OCI-LY1 (cell line): ENCODE measurements at regions not wholly inside any gene's neighbourhood (a gene's known extent, or its start where the extent isn't known, plus 50 kb on each side); places are given as distances from the start of the nearest gene placed in this dataset.
"Not testable (repeated sequence)": the region's sequence is repeated elsewhere in the genome, so short reads cannot be mapped to it uniquely, and the experiment has no call there.

Experiments
- H2AFZ ChIP-seq: fragments of 200-600 bp; sonication (generic), shearing (Covaris generic); 2 replicates; pipeline ENCODE4 v1.6.0; 2014; ENCODE audit warnings: antibody characterized with exemption, mild to moderate bottlenecking, low read length
- H3F3A ChIP-seq: fragments of 200-600 bp; sonication (generic), shearing (Covaris generic); 2 replicates; pipeline ENCODE4 v1.6.0; 2014; ENCODE audit warnings: mild to moderate bottlenecking, antibody characterized with exemption, low read length, moderate library complexity; ENCODE audit not compliant: insufficient read depth
- H3K27ac ChIP-seq: fragments of 200-600 bp; sonication (generic); 2 replicates; pipeline ENCODE4 v1.5.1; 2014; ENCODE audit warnings: low read length, mixed run types, mild to moderate bottlenecking, low read depth; ENCODE audit not compliant: poor library complexity, severe bottlenecking
- H3K27me3 ChIP-seq: fragments of 200-600 bp; sonication (generic); 2 replicates; pipeline ENCODE4 v1.6.0; 2014; ENCODE audit warnings: antibody characterized with exemption, mild to moderate bottlenecking, low read length, moderate library complexity; ENCODE audit not compliant: insufficient read depth
- H3K36me3 ChIP-seq: fragments of 200-600 bp; sonication (generic); 2 replicates; pipeline ENCODE4 v1.6.1; 2014; ENCODE audit warnings: mild to moderate bottlenecking, antibody characterized with exemption, low read length, moderate library complexity, mixed read lengths; ENCODE audit not compliant: insufficient read depth
- H3K4me1 ChIP-seq: fragments of 200-600 bp; sonication (generic); 2 replicates; pipeline ENCODE4 v1.5.1; 2014; ENCODE audit warnings: mild to moderate bottlenecking, low read length, moderate library complexity; ENCODE audit not compliant: insufficient read depth, severe bottlenecking
- H3K4me2 ChIP-seq: fragments of 200-600 bp; sonication (generic), shearing (Covaris generic); 2 replicates; pipeline ENCODE4 v1.6.1; 2014; ENCODE audit warnings: low read length
- H3K4me3 ChIP-seq: fragments of 200-600 bp; sonication (generic); 2 replicates; pipeline ENCODE4 v1.5.1; 2014; ENCODE audit warnings: low read length, low read depth, mild to moderate bottlenecking, mixed read lengths; ENCODE audit not compliant: poor library complexity, severe bottlenecking
- H3K79me2 ChIP-seq: fragments of 200-600 bp; shearing (Covaris generic); 2 replicates; pipeline ENCODE4 v1.6.1; 2016; ENCODE audit warnings: mixed run types, low read length, mixed read lengths; ENCODE audit not compliant: insufficient read depth
- H3K9ac ChIP-seq: fragments of 200-600 bp; sonication (generic), shearing (Covaris generic); 2 replicates; pipeline ENCODE4 v1.6.1; 2014; ENCODE audit warnings: mild to moderate bottlenecking, low read length, mixed read lengths
- H3K9me2 ChIP-seq: fragments of 200-600 bp; sonication (generic), shearing (Covaris generic); 2 replicates; pipeline ENCODE4 v1.6.1; 2014; ENCODE audit warnings: low read depth, mild to moderate bottlenecking, low read length, mixed read lengths
- H3K9me3 ChIP-seq: fragments of 200-600 bp; shearing (Covaris generic); 2 replicates; pipeline ENCODE4 v1.6.1; 2014; ENCODE audit warnings: low read length, mixed read lengths
- H4K20me1 ChIP-seq: fragments of 200-600 bp; sonication (generic), shearing (Covaris generic); 2 replicates; pipeline ENCODE4 v1.6.0; 2016; ENCODE audit warnings: mild to moderate bottlenecking, low read length; ENCODE audit not compliant: insufficient read depth
- EZH2 ChIP-seq: fragments of 200-600 bp; sonication (generic), shearing (Covaris generic); IDR thresholded peaks from 2 replicates; pipeline ENCODE4 v1.8.0; 2017; ENCODE audit warnings: borderline replicate concordance, mixed run types, mild to moderate bottlenecking, antibody characterized with exemption, low read length, moderate library complexity, mixed read lengths
- TF ChIP-seq, protein P1 (sequence below): fragments of 200-600 bp; sonication (generic), shearing (Covaris generic); IDR thresholded peaks from 2 replicates; pipeline ENCODE4 v1.5.1; 2017; ENCODE audit warnings: mild to moderate bottlenecking, antibody characterized with exemption, low read length, moderate library complexity, mixed read lengths

DNA sequence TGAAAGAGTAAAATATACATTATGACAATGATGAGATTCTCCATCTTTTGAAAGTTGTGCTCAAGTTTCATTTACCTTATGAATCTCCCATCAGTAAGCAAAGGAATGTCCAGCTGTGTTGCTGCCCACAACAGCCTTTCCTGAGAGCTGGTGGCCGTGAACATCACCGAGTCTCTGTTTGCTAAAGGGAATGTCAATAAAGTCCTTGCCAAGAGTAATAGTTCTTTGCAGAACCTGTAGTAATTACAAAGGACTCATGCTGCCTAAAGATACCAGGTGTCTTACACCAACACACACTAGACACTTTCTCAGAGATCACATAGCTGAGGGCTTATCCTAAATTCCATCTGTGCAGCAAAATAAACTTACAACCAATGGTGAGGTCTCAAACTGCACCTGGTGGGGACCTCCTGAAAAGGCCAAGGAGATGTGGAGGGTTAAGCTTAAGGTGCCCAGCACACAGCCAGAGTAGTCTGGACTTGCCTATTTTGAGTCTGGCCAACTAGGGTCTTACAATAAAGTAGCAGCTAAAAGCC, 111.1 kb upstream of the DAPK1 start:
- no peak overlapping the region for H3K27ac ChIP-seq
- no peak overlapping the region for H3K9ac ChIP-seq
- no peaks in the 10 kb centered on the region for H3K36me3 ChIP-seq
- no peaks in the 10 kb centered on the region for H4K20me1 ChIP-seq
- TF ChIP-seq, protein P1, sequence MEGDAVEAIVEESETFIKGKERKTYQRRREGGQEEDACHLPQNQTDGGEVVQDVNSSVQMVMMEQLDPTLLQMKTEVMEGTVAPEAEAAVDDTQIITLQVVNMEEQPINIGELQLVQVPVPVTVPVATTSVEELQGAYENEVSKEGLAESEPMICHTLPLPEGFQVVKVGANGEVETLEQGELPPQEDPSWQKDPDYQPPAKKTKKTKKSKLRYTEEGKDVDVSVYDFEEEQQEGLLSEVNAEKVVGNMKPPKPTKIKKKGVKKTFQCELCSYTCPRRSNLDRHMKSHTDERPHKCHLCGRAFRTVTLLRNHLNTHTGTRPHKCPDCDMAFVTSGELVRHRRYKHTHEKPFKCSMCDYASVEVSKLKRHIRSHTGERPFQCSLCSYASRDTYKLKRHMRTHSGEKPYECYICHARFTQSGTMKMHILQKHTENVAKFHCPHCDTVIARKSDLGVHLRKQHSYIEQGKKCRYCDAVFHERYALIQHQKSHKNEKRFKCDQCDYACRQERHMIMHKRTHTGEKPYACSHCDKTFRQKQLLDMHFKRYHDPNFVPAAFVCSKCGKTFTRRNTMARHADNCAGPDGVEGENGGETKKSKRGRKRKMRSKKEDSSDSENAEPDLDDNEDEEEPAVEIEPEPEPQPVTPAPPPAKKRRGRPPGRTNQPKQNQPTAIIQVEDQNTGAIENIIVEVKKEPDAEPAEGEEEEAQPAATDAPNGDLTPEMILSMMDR, result no peak
- no peak for TF ChIP-seq EZH2
- H3K27me3 ChIP-seq, result 0 out of 2 replicates have a peak, but pooled peaks cover 4% of the 10 kb centered on the region
- H3K79me2 ChIP-seq, result no peaks in the 10 kb centered on the region
- no peak overlapping the region for H3K4me3 ChIP-seq
- no peaks in the 10 kb centered on the region for H3K4me1 ChIP-seq
- no peak overlapping the region for H2AFZ ChIP-seq
- H3K9me2 ChIP-seq, result no peaks in the 10 kb centered on the region
- no peak overlapping the region for H3K4me2 ChIP-seq
- H3K9me3 ChIP-seq, result no peaks in the 10 kb centered on the region
- H3F3A ChIP-seq, result no peaks in the 10 kb centered on the region

GRCh38 chr9:87387351-87388011, 110.2 kb upstream of the DAPK1 start:
- no peaks in the 10 kb centered on the region for H3K36me3 ChIP-seq
- H3K4me3 ChIP-seq, result no peak overlapping the region
- H3K9ac ChIP-seq, result no peak overlapping the region
- H3K27me3 ChIP-seq, result 0 out of 2 replicates have a peak, but pooled peaks cover 4% of the 10 kb centered on the region
- no peak overlapping the region for H3K4me2 ChIP-seq
- H3K9me3 ChIP-seq, result no peaks in the 10 kb centered on the region
- H3K79me2 ChIP-seq, result no peaks in the 10 kb centered on the region
- no peak overlapping the region for H3K27ac ChIP-seq
- no peaks in the 10 kb centered on the region for H3F3A ChIP-seq
- TF ChIP-seq, protein P1, result no peak
- no peak for TF ChIP-seq EZH2
- no peaks in the 10 kb centered on the region for H3K4me1 ChIP-seq
- H3K9me2 ChIP-seq, result no peaks in the 10 kb centered on the region
- no peaks in the 10 kb centered on the region for H4K20me1 ChIP-seq
- H2AFZ ChIP-seq, result no peak overlapping the region

DNA sequence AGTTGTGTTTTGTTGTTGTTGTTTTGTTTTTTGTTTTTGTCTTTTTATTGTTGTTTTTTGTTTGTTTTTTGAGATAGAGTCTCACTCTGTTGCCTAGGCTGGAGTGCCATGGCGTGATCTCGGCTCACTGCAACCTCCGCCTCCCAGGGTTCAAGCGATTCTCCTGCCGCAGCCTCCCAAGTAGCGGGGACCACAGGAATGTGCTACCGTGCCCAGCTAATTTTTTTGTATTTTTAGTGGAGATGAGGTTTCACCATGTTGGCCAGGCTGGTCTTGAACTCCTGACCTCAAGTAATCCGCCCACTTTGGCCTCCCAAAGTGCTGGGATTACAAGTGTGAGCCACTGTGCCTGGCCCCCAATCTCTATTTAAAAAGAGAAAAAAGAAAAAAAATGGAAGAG, 109.0 kb upstream of the DAPK1 start:
- not testable (repeated sequence) for H3F3A ChIP-seq, H3K27ac ChIP-seq, H3K9me2 ChIP-seq, H2AFZ ChIP-seq, H3K79me2 ChIP-seq, H3K9me3 ChIP-seq, H3K4me2 ChIP-seq, H3K4me3 ChIP-seq, H4K20me1 ChIP-seq, H3K9ac ChIP-seq, H3K27me3 ChIP-seq, H3K4me1 ChIP-seq, H3K36me3 ChIP-seq

DNA sequence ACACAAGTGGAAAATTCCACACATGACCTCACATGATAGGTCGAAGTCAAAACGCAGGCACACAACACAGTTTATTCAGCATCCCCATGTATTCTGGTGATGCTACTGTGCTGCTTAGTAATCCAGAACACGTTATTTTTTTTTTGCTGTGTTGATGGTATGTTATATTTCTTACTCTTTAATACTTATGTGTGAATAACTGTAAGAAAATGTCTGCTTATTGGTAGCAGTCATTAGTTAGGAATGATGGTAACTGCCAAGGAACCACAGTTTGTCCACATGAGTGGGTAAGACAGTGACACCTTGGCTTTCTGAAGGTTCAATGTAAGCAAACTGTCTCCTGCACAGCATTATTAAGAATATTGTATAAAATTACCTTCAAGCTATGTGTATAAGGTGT, 107.7 kb upstream of the DAPK1 start:
- TF ChIP-seq, protein P1, result no peak
- no peak for TF ChIP-seq EZH2
- Histone ChIP-seq H3K4me2 (no peak overlapping the region), H3F3A (no peaks in the 10 kb centered on the region), H3K9me3 (no peaks in the 10 kb centered on the region), H3K4me1 (no peaks in the 10 kb centered on the region), H2AFZ (no peak overlapping the region), H3K4me3 (no peak overlapping the region), H4K20me1 (no peaks in the 10 kb centered on the region), H3K9ac (no peak overlapping the region), H3K27ac (no peak overlapping the region), H3K79me2 (no peaks in the 10 kb centered on the region), H3K36me3 (no peaks in the 10 kb centered on the region), H3K9me2 (no peaks in the 10 kb centered on the region), H3K27me3 (0 out of 2 replicates have a peak, but pooled peaks cover 4% of the 10 kb centered on the region)
